ENCODE measurements at regions not wholly inside any gene's neighbourhood (a gene's known extent, or its start where the extent isn't known, plus 50 kb on each side); places are given as distances from the start of the nearest gene placed in this dataset.
"Not testable (repeated sequence)": the region's sequence is repeated elsewhere in the genome, so short reads cannot be mapped to it uniquely, and the experiment has no call there.

DNA sequence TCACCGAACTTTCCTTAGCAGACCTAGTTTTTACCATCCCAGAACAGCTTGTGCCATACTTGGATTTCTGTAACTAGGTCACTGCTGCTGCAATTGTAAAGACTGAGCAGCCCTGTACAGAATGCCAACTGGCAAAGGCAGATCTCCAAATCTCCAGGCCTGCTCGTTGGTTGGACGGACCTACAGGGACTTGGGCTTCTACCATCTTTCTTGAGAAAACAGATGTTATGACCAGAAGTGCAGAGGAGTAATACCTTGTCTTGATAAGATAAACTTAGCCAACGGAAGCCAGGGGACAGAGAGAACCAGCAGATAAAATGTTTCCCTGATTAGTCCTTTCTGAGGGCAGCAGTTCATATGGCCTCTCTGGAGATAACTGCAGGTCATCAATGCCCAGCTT lies 304.1 kb downstream of the RFPL4B start:
- DNase-seq (ENCODE audit: low read depth) = no peak

GRCh38 chr6:112659912-112660311 lies 312.8 kb downstream of the RFPL4B start:
- DNase-seq (ENCODE audit: low read depth) = no peak

DNA sequence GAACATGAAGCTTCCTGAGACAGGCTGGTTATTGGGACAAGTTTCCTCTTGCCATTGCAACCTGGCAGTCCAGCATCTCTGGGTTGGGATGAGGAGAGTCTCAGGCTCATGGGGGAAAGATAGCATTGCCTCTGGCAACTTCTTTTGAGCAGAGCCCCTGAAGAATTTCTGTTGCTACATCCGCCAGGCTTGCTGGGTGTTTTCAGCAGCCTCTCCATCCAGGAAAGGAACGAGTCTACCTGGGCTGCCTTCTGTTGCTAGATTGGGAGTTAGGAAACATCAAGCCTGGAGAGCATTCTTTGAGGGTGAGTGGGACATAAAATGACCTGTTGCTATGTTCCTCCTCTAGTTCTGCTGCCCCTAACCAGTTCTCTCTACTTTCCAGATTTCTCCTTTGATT lies 313.5 kb downstream of the RFPL4B start:
- DNase-seq (ENCODE audit: low read depth) = no peak

- no peak for DNase-seq (ENCODE audit: low read depth)
Observed at GRCh38 chr6:112663698-112664097, 316.6 kb downstream of the RFPL4B start.

DNA sequence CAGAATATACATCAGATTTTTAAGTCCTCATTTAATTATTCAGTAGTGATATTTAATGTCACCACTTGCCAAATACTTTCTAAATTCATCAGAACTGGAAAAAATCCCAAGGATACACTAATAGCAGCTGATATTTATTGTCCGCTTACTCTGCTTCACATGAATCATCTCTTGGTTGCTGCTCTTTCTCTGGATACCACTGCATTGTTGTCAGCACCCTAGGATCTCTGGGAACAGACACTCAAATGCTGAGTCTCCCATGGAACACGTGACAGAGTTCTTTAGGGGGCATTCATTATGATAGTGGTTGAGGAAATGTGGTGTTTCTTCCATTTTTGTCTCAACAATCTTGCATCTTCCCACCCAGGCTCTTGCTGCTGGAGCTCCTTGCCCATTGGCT lies 318.0 kb downstream of the RFPL4B start:
- DNase-seq (ENCODE audit: low read depth) = peak; percentile 81

GRCh38 chr6:112665815-112666214 lies 318.7 kb downstream of the RFPL4B start:
- peak; percentile 79 for DNase-seq (ENCODE audit: low read depth)

DNA sequence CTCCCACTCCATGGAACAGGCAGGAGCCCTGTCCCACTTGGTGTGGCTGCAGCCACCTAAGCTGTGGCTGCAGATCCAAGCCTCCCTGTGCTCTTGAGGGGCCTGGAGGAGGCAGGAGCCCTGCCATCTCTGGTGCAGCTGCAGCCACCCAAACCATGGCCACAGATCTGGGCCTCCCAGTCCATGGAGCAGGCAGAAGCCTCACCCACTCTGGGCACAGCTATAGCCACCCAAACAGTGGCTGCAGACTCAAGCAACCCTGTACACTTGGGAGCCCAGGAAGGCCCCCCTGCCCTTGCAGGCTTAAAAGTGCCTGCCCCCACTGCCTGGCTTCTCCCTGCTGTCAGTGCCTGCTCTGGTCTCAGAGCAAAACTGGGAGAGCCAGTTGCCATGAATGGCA lies 320.3 kb downstream of the RFPL4B start:
- no peak for DNase-seq (ENCODE audit: low read depth)

- DNase-seq (ENCODE audit: low read depth) = peak; percentile 54
Observed at GRCh38 chr6:112680091-112680490, 333.0 kb downstream of the RFPL4B start.

GRCh38 chr6:112682071-112682470 lies 334.9 kb downstream of the RFPL4B start:
- no peak for DNase-seq (ENCODE audit: low read depth)

DNA sequence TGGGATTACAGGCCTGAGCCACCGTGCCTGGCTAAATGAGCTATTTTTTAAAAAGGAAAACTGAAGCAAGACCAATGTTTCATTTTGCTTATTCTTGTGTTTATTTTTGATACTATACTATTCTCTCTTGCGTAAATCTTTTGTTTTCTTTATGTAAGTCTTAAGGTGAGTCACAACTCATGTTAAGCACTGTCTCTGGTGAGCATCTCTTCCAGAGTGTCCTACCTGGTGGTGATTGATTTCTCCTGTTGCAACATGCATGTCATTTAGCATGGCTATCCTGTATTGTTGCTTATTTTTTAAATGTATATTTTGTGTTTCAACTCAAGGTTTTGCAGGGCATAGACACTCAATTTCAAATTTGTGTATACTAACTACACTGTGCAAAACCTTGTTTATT lies 336.0 kb downstream of the RFPL4B start:
- DNase-seq (ENCODE audit: low read depth) = peak; percentile 30

DNA sequence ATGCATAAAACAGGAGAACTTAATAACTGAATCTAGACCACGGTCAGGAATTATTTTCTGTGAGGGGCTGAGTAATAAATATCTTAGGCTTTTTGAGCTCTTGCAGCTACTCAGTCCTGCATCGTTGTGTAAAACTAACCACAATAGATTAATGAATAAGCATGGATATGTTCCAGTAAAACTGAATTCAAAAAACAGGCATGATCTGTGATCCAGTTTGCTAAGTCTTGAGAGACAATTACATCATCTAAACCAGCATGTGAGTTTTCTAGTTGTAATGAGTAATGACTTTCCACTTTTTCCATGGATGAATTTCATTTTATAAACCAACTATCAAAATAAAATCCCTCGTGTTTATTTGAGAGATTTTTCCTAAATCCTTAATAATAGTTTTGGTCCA lies 336.8 kb downstream of the RFPL4B start:
- DNase-seq (ENCODE audit: low read depth) = peak; percentile 97

GRCh38 chr6:112685521-112686220 lies 338.5 kb downstream of the RFPL4B start:
- not testable (repeated sequence) for DNase-seq (ENCODE audit: low read depth)

DNA sequence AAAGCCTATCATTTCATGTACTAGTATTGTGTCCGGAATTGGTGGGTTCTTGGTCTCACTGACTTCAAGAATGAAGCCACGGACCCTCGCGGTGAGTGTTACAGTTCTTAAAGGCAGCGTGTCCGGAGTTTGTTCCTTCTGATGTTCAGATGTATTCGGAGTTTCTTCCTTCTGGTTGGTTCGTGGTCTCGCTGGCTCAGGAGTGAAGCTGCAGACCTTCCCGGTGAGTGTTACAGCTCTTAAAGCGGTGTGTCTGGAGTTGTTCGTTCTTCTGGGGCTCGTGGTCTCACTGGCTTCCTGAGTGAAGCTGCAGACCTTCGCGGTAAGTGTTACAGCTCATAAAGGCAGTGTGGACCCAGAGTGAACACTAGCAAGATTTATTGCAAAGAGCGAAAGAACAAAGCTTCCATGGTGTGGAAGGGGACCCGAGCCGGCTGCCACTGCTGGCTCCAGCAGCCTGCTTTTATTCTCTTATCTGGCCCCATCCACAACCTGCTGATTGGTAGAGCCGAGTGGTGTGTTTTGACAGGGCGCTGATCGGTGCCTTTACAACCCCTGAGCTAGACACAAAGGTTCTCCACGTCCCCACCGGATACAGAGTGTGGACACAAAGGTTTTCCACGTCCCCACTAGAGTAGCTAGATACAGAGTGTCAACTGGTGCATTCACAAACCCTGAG lies 341.5 kb downstream of the RFPL4B start:
- not testable (repeated sequence) for DNase-seq (ENCODE audit: low read depth)

GRCh38 chr6:112689183-112689858 lies 342.2 kb downstream of the RFPL4B start:
- DNase-seq (ENCODE audit: low read depth) = not testable (repeated sequence)

DNA sequence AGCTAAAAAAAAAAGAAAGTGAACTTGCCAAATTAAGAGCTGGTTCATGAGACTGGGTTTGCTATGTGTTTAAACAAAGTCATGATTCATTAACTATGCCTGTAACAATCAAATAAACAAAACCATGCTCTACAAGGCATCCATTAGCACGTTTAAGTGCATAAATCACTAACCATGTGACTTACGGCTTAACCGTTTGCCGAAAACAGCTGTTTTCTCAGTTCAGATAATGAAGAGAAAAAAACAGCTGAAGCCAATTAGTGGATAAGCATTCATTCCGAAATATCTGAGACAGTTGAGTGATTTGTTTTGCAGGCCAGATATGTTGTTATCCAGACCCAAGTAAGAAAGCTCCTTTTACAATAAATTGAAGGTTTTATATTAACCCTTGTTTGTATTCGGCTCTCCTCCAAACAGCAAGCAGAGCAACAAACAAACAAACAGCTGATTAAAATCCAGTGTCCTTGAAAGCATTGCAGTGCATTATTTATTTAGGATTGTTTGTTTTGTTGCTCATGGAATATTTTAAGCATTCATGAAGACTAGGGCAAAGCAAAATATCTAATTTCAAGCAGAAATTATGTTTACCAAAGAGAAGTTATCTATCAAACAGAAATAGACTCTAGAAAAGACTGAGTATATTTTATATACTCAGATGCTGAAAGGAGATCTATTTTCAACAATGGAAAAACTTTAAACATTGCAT lies 343.5 kb downstream of the RFPL4B start:
- DNase-seq (ENCODE audit: low read depth) = peak; percentile 56

DNA sequence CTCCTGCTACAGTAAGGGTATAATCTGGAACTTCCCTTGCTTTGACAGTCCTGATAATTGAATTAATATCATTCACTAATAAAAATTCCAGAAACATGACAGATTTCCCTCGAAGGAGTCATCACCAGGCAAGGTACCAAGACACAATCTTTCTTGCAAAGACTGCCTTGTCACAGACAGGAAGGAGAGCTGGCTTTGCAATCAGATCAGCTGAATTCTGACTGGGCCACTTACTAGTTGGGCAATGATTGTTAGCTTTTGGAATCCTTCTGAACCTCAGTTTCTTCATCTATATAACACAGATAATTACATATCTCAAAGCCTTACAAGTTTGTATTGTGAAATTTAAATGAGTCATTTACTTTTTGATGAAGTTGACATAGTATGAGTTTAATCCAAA lies 344.2 kb downstream of the RFPL4B start:
- DNase-seq (ENCODE audit: low read depth) = peak; percentile 95

GRCh38 chr6:112695001-112695400 lies 347.9 kb downstream of the RFPL4B start:
- DNase-seq (ENCODE audit: low read depth) = no peak

GRCh38 chr6:112697265-112697664 lies 350.1 kb downstream of the RFPL4B start:
- no peak for DNase-seq (ENCODE audit: low read depth)

DNA sequence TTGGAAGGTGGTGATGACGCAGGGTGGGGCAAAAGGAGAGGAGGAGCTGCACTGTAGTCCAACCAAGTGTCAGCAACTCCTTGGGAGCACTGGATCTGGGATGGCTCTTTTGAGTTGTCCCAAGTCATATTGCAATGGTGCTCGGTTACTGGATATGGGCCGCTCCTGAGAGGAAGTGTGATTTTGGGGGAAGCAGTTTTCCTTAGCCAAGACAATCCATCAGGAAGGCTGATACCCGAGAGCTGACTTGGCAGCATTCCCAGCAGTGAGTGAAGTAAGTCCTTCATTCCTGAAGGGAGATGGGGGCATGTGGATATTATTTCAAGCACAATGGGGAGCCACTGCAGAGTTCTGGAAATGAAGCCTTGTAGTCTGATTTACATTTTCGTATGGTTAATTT lies 354.1 kb downstream of the RFPL4B start:
- peak; percentile 19 for DNase-seq (ENCODE audit: low read depth)

DNA sequence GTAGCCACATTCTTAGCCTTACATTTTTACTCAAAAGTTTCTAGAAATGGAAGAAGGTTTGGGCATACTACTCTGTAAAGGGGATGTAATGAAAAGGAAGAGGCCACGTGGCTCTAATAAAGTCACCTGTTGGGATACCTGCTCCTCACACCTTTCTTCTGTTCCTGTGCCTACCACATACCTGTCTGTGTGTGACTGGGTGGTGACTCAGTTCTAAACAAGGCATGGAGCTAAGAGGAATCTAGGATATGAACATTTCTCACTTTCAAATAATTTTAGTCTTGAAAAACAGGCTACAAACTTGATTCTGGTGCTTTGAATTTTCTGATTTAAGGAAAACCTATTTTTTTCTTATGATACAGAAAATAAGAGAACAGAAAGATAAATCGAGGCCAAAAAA lies 363.6 kb downstream of the RFPL4B start:
- DNase-seq (ENCODE audit: low read depth) = no peak

GRCh38 chr6:112713402-112713801 lies 366.3 kb downstream of the RFPL4B start:
- DNase-seq (ENCODE audit: low read depth) = no peak

GRCh38 chr6:112717401-112717800 lies 370.3 kb downstream of the RFPL4B start:
- peak; percentile 75 for DNase-seq (ENCODE audit: low read depth)

DNA sequence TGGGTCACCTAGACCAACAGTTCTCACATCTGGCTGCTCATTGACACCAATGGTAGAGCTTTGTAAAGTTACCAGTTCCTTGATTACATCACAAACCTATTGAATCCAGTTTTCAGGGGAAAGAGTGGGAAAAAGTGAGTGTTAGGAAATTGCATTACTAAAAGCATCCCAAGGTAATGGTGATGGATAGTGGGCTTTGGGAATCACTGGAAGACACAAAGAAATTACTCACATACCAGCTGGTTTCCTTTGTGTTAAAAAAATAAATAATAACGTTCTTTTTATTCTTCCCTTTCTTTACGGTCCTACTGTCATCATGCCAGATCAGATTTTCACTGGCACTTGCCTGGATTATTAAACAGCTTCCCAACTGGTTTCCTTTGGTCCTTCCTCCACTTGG lies 370.7 kb downstream of the RFPL4B start:
- peak; percentile 3 for DNase-seq (ENCODE audit: low read depth)
